GM23338 (cell line): ENCODE measurements at regions not wholly inside any gene's neighbourhood (a gene's known extent, or its start where the extent isn't known, plus 50 kb on each side); places are given as distances from the start of the nearest gene placed in this dataset.

ENCODE experiments used
- ATAC-seq: fragments of 200-7000 bp; cut with Tn5 transposase; 3 replicates; pipeline ENCODE4 v1.9.1; 2020
- DNase-seq: peaks from one replicate; pipeline ENCODE4 v3.0.0-alpha.2; 2015; ENCODE audit warnings: low spot score
- H2AFZ ChIP-seq: fragments of 200-600 bp; sonication (generic); 2 replicates; pipeline ENCODE4 v1.8.0; 2016; ENCODE audit warnings: antibody characterized with exemption, mild to moderate bottlenecking, moderate library complexity
- H3F3A ChIP-seq: fragments of 200-600 bp; sonication (generic); replicated peaks from 2 replicates; pipeline ENCODE4 v1.8.0; 2017; ENCODE audit warnings: antibody characterized with exemption, mixed run types, low read depth
- H3K27ac ChIP-seq: fragments of 200-600 bp; sonication (generic); 2 replicates; pipeline ENCODE4 v1.6.1; 2016; ENCODE audit warnings: low read depth
- H3K27me3 ChIP-seq: fragments of 200-600 bp; sonication (generic); 2 replicates; pipeline ENCODE4 v1.8.0; 2016; ENCODE audit warnings: mild to moderate bottlenecking, mixed run types, moderate library complexity; ENCODE audit not compliant: insufficient read depth
- H3K36me3 ChIP-seq: fragments of 200-600 bp; sonication (generic); 2 replicates; pipeline ENCODE4 v1.8.0; 2016; ENCODE audit warnings: mild to moderate bottlenecking; ENCODE audit not compliant: insufficient read depth
- H3K4me1 ChIP-seq: fragments of 200-600 bp; sonication (generic); 2 replicates; pipeline ENCODE4 v1.8.0; 2016; ENCODE audit warnings: mild to moderate bottlenecking, moderate library complexity; ENCODE audit not compliant: insufficient read depth
- H3K4me2 ChIP-seq: fragments of 200-600 bp; sonication (generic); 2 replicates; pipeline ENCODE4 v1.7.1; 2017; ENCODE audit warnings: mixed run types
- H3K4me3 ChIP-seq: fragments of 200-600 bp; sonication (generic); 2 replicates; pipeline ENCODE4 v1.6.1; 2016; ENCODE audit warnings: mixed run types
- H3K79me2 ChIP-seq: fragments of 200-600 bp; sonication (generic); replicated peaks from 2 replicates; pipeline ENCODE4 v1.8.0; 2017; ENCODE audit warnings: mild to moderate bottlenecking; ENCODE audit not compliant: insufficient read depth
- H3K9me2 ChIP-seq: fragments of 200-600 bp; sonication (generic); 2 replicates; pipeline ENCODE4 v1.8.0; 2017; ENCODE audit not compliant: insufficient read depth
- H4K20me1 ChIP-seq: fragments of 200-600 bp; sonication (generic); replicated peaks from 2 replicates; pipeline ENCODE4 v1.8.0; 2017; ENCODE audit warnings: mild to moderate bottlenecking; ENCODE audit not compliant: insufficient read depth
- H3K27ac Mint-ChIP-seq: 2 replicates; pipeline ENCODE4 v1.8.0; 2020; ENCODE audit warnings: inconsistent platforms, mild to moderate bottlenecking, moderate library complexity, mixed read lengths
- H3K27me3 Mint-ChIP-seq: 3 replicates; pipeline ENCODE4 v1.8.0; 2022; ENCODE audit warnings: low read depth, mild to moderate bottlenecking, moderate library complexity, mixed read lengths, inconsistent platforms; ENCODE audit not compliant: insufficient read depth, poor library complexity
- H3K36me3 Mint-ChIP-seq: 3 replicates; pipeline ENCODE4 v1.8.0; 2021; ENCODE audit warnings: low read depth, mild to moderate bottlenecking, inconsistent platforms, moderate library complexity, mixed read lengths
- H3K4me1 Mint-ChIP-seq: 3 replicates; pipeline ENCODE4 v1.8.0; 2020; ENCODE audit warnings: mild to moderate bottlenecking, inconsistent platforms, mixed read lengths
- H3K4me3 Mint-ChIP-seq: 3 replicates; pipeline ENCODE4 v1.8.0; 2021; ENCODE audit warnings: moderate library complexity, mild to moderate bottlenecking, inconsistent platforms, mixed read lengths
- H3K9me3 Mint-ChIP-seq: 3 replicates; pipeline ENCODE4 v1.8.0; 2020; ENCODE audit warnings: moderate library complexity, mild to moderate bottlenecking, inconsistent platforms, mixed read lengths
- CREB1 ChIP-seq: fragments of 250-450 bp; sonication (Bioruptor Pico); IDR thresholded peaks from 2 replicates; pipeline ENCODE4 v1.5.0; 2020; ENCODE audit warnings: low read depth, mild to moderate bottlenecking, moderate library complexity
- CTCF ChIP-seq, 2 experiments: fragments of 200-600 bp in 1 of 2; sonication (generic) in 1 of 2; conservative IDR thresholded peaks; 2 replicates each; pipeline versions ENCODE4 v1.5.1 to v1.6.1; 2016 to 2017; ENCODE audit warnings: antibody characterized with exemption in 2 of 2, low read depth in 2 of 2, mild to moderate bottlenecking in 2 of 2, moderate library complexity in 1 of 2
- ETS1 ChIP-seq: IDR thresholded peaks from 2 replicates; pipeline ENCODE4 v1.6.1; 2016; ENCODE audit warnings: antibody characterized with exemption
- EZH2 ChIP-seq: fragments of 200-600 bp; sonication (generic); IDR thresholded peaks from one replicate; pipeline ENCODE4 v1.8.0; 2017; ENCODE audit warnings: antibody characterized with exemption, mild to moderate bottlenecking, low read depth; ENCODE audit not compliant: unreplicated experiment
- EZH2phosphoT487 ChIP-seq: fragments of 200-600 bp; sonication (generic); IDR thresholded peaks from one replicate; pipeline ENCODE4 v1.8.1; 2018; ENCODE audit warnings: antibody characterized with exemption; ENCODE audit not compliant: unreplicated experiment
- JUNB ChIP-seq: IDR thresholded peaks from one replicate; pipeline ENCODE4 v1.6.1; 2016; ENCODE audit warnings: antibody characterized with exemption; ENCODE audit not compliant: unreplicated experiment
- NANOG ChIP-seq: IDR thresholded peaks from 2 replicates; pipeline ENCODE4 v1.6.1; 2016; ENCODE audit warnings: antibody characterized with exemption, borderline replicate concordance
- POLR2AphosphoS5 ChIP-seq: IDR thresholded peaks from 2 replicates; pipeline ENCODE4 v1.6.1; 2016; ENCODE audit warnings: antibody characterized with exemption, low read depth
- REST ChIP-seq: IDR thresholded peaks from one replicate; pipeline ENCODE4 v1.6.1; 2018; ENCODE audit warnings: antibody characterized with exemption; ENCODE audit not compliant: unreplicated experiment
- STAT1 ChIP-seq: IDR thresholded peaks from one replicate; pipeline ENCODE4 v1.6.1; 2016; ENCODE audit warnings: antibody characterized with exemption; ENCODE audit not compliant: unreplicated experiment
- ZNF114 ChIP-seq: fragments of 250-450 bp; sonication (Bioruptor Pico); IDR thresholded peaks from 2 replicates; pipeline ENCODE4 v1.5.0; 2020; ENCODE audit warnings: mild to moderate bottlenecking, moderate library complexity
- ZNF331 ChIP-seq: fragments of 250-450 bp; sonication (Bioruptor Pico); IDR thresholded peaks from 2 replicates; pipeline ENCODE4 v1.5.0; 2020; ENCODE audit warnings: low read depth, mild to moderate bottlenecking, moderate library complexity
- ZNF462 ChIP-seq: fragments of 250-450 bp; sonication (Bioruptor Pico); IDR thresholded peaks from 2 replicates; pipeline ENCODE4 v1.5.0; 2020; ENCODE audit warnings: mild to moderate bottlenecking, moderate library complexity

GRCh38 chr5:163626904-163627434 lies 121.5 kb downstream of the MAT2B start:
- Histone ChIP-seq H3K9me2 (no peaks in the 10 kb centered on the region), H3K4me1 (no peaks in the 10 kb centered on the region), H2AFZ (no peak overlapping the region), H3K4me2 (no peak overlapping the region), H3K27ac (no peak overlapping the region), H3K4me3 (no peak overlapping the region), H3K36me3 (no peaks in the 10 kb centered on the region), H4K20me1 (no peaks in the 10 kb centered on the region; the same call in 1 of the 2 replicates), H3K79me2 (no peaks in the 10 kb centered on the region), H3F3A (no peaks in the 10 kb centered on the region), H3K27me3 (no peaks in the 10 kb centered on the region)
- Mint-ChIP-seq H3K9me3 (peaks cover 3% of the 10 kb centered on the region; the same call in 1 of the 3 replicates), H3K4me3 (no peak overlapping the region), H3K4me1 (no peaks in the 10 kb centered on the region), H3K27me3 (no peaks in the 10 kb centered on the region), H3K36me3 (no peaks in the 10 kb centered on the region), H3K27ac (no peak overlapping the region)
- DNase-seq, result no peak
- no peak for TF ChIP-seq POLR2AphosphoS5
- no peak for TF ChIP-seq REST
- no peak for TF ChIP-seq CTCF (conservative IDR thresholded peaks at IDR 0.05; ENCODE audit: low read depth in 2 of 2)
- TF ChIP-seq EZH2, result no peak
- TF ChIP-seq ZNF114, result no peak
- no peak for TF ChIP-seq ZNF462 (CRISPR knock-in tag)
- TF ChIP-seq JUNB, result no peak
- TF ChIP-seq STAT1, result no peak
- TF ChIP-seq ZNF331 (CRISPR knock-in tag), result no peak
- no peak for TF ChIP-seq ETS1
- no peak for TF ChIP-seq NANOG
- no peak for TF ChIP-seq CREB1 (CRISPR knock-in tag)
- no peak for TF ChIP-seq EZH2phosphoT487
- no peak for ATAC-seq
